Activated CD4-positive, alpha-beta memory T cell treated with anti-CD3 and anti-CD28 coated beads for 36 hours (primary cell): ENCODE measurements at regions not wholly inside any gene's neighbourhood (a gene's known extent, or its start where the extent isn't known, plus 50 kb on each side); places are given as distances from the start of the nearest gene placed in this dataset.
"Not testable (repeated sequence)": the region's sequence is repeated elsewhere in the genome, so short reads cannot be mapped to it uniquely, and the experiment has no call there.

Source experiments
- CTCF ChIA-PET: fragments of 350-600 bp; sonication (Branson Sonifier 250); formaldehyde crosslinking; loops from one replicate; lab custom pipeline; 2021; ENCODE audit warnings: antibody characterized with exemption, inconsistent platforms; lab: Charles Lee
- POLR2A ChIA-PET: fragments of 350-600 bp; sonication (Branson Sonifier 250); formaldehyde crosslinking; loops from one replicate; lab custom pipeline; 2021; ENCODE audit warnings: antibody characterized with exemption; lab: Charles Lee
- DNase-seq: peaks from one replicate; pipeline ENCODE4 v3.0.0-alpha.2; 2020
- H3K27ac Mint-ChIP-seq: one replicate; pipeline ENCODE4 v1.8.0; 2021; ENCODE audit warnings: mixed read lengths
- H3K27me3 Mint-ChIP-seq: one replicate; pipeline ENCODE4 v1.8.0; 2021; ENCODE audit warnings: mixed read lengths
- H3K36me3 Mint-ChIP-seq: one replicate; pipeline ENCODE4 v1.8.0; 2021; ENCODE audit warnings: mixed read lengths
- H3K4me1 Mint-ChIP-seq: one replicate; pipeline ENCODE4 v1.8.0; 2021; ENCODE audit warnings: low read depth, mixed read lengths
- H3K4me3 Mint-ChIP-seq: one replicate; pipeline ENCODE4 v1.8.0; 2021; ENCODE audit warnings: mild to moderate bottlenecking, mixed read lengths
- H3K9me3 Mint-ChIP-seq: one replicate; pipeline ENCODE4 v1.8.0; 2021; ENCODE audit warnings: mixed read lengths
- intact Hi-C: fragments of 100-400 bp; cut with micrococcal nuclease; formaldehyde crosslinking; loops from one replicate; pipeline ENCODE4 v1.15.1; 2023

DNA sequence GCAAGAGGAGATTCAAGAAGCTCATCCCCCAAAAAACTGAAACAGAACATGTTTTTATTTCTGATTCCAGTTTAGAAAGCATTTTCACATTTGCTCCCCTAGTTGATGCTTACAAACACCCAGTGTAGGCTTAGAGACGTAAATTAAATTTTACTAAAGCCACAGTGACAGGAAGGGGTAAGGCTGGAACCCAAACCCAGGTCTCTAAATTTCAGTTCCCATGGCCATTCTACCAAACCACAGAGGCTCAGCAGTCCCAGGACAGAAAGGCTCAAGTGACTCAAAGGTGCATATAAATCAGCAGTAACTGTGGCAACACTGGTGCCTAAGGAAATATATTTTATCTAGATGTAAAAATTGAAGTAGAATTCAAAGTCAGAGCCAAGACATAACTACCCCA, 128.7 kb downstream of the CEP120 start:
- Mint-ChIP-seq H3K9me3 (no peaks in the 10 kb centered on the region), H3K27ac (no peak overlapping the region), H3K4me1 (peaks cover 3% of the 10 kb centered on the region), H3K36me3 (no peaks in the 10 kb centered on the region), H3K4me3 (no peak overlapping the region), H3K27me3 (peaks cover 10% of the 10 kb centered on the region)
- DNase-seq = no peak
- ChIA-PET POLR2A (no interaction called here), CTCF (no interaction called here)
- intact Hi-C loops = no loop called here

DNA sequence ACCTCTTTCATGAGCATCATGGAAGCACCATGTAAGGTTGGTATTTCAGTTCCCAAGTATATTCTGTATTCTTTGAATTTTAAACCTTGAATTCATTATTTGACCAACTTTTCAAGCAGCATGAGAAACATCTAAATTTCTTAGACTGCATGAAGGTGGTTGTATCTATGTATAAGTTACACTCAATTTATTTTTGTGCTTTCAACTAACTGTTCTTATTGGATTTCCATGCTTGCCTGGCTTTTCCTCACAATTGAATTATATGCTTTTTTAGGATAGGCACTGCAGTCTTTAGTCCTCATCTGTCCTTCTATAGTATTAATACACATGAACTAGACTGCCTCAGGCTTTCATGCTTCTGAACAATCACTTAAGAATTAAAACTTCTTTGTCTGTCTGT, 134.0 kb downstream of the CEP120 start:
- CTCF ChIA-PET = no interaction called here
- intact Hi-C loops = no loop called here
- Mint-ChIP-seq H3K27ac (no peak overlapping the region), H3K27me3 (peaks cover 24% of the 10 kb centered on the region), H3K9me3 (no peaks in the 10 kb centered on the region), H3K4me3 (no peak overlapping the region), H3K4me1 (peaks cover 4% of the 10 kb centered on the region), H3K36me3 (no peaks in the 10 kb centered on the region)
- DNase-seq = no peak
- POLR2A ChIA-PET = no interaction called here

DNA sequence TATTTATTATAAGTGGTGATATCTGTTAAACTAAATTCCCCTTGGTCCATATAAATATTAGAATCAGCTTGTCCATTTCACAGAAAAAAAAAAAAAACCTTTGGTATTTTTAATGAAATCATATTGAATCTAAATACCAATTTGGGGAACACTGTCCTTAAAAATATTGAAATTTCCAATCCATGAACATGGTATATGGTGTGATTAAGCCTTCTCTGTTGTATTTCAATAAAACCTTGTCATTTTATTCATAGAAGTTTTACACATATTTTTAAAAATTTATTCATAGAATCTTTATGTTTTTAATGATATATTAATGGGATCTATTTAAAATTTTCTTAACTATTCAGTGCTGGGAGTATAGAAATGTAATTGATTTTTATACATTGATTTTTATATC, 135.3 kb downstream of the CEP120 start:
- Mint-ChIP-seq H3K4me1 (peaks cover 4% of the 10 kb centered on the region), H3K27ac (no peak overlapping the region), H3K9me3 (no peaks in the 10 kb centered on the region), H3K4me3 (no peak overlapping the region), H3K36me3 (no peaks in the 10 kb centered on the region), H3K27me3 (peaks cover 25% of the 10 kb centered on the region)
- CTCF ChIA-PET = no interaction called here
- intact Hi-C loops = no loop called here
- POLR2A ChIA-PET = no interaction called here
- DNase-seq = no peak

DNA sequence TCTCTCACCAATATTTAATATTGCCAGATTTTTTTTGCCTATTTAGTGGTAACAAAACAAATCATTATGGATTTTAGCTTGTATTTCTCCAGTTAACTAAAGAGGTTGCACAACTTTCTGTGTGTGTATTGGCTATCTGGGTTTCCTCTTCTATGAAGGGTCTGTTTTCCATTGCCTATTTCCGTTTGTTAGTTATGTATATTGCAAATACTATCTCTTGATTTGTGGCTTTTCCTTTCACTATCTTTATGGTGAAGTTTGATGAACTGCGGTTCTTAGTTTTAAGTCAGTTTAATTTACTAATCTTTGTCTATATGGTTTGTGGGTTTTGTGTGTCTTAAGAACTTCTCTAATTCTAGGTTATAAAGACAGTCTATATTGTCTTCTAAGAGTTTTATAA, 136.3 kb downstream of the CEP120 start:
- POLR2A ChIA-PET = no interaction called here
- peaks cover 22% of the 10 kb centered on the region for H3K27me3 Mint-ChIP-seq

DNA sequence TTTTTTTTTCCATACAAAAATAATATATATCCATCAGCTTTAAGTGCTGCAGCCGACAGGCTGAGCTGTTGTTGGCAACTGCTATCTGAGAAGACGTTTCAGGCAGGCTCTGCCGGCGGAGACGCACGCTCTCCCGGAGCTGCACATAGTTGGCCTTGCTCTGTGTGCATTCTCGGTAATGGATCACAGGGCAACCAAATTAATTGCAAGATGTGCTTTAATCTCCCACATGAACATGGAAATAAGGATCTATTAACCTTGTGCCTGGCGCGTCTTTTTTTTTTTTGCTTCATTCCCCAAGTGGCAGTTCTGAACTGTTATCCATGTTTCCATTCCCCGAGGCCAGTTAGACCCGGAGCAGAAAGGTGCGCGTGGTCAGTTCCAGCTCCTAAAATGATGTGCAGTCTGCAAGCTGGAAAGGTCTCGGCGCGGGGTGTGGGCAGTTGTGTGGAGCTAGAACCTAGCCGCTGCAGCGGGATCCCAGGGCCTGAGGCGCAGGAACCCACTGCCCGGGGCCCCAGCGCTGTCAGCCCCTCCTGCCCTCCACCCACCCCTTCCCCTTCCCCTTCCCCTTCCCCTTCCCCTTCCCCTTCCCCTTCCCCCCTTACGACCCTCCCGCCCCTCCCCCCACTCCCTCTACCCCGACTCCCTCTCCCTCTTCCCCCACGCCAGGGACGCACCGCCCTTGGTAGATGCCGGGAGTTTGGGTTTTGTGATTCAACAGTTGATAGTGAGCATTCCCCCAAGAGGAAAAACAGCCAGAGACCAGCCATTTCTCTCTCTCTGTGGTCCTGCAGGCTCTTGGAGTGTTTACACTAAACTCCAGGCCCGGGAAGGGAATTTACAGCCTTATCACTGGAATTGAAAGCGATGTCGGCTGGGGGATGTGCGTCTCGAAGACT, 137.8 kb downstream of the CEP120 start:
- no peak overlapping the region for H3K27ac Mint-ChIP-seq
- peaks cover 22% of the 10 kb centered on the region for H3K27me3 Mint-ChIP-seq
- intact Hi-C loops = no loop called here
- POLR2A ChIA-PET = no interaction called here
- no peak for DNase-seq
- peaks cover 4% of the 10 kb centered on the region for H3K4me1 Mint-ChIP-seq
- no peak overlapping the region for H3K4me3 Mint-ChIP-seq
- H3K36me3 Mint-ChIP-seq = no peaks in the 10 kb centered on the region
- no peaks in the 10 kb centered on the region for H3K9me3 Mint-ChIP-seq
- CTCF ChIA-PET = no interaction called here

More for the DNA sequence above, 136.3 kb downstream of the CEP120 start:
- H3K36me3 Mint-ChIP-seq = no peaks in the 10 kb centered on the region
- H3K4me3 Mint-ChIP-seq = no peak overlapping the region
- no peak overlapping the region for H3K27ac Mint-ChIP-seq
- H3K4me1 Mint-ChIP-seq = peaks cover 4% of the 10 kb centered on the region
- CTCF ChIA-PET = no interaction called here
- DNase-seq = no peak
- no peaks in the 10 kb centered on the region for H3K9me3 Mint-ChIP-seq
- intact Hi-C loops = no loop called here

DNA sequence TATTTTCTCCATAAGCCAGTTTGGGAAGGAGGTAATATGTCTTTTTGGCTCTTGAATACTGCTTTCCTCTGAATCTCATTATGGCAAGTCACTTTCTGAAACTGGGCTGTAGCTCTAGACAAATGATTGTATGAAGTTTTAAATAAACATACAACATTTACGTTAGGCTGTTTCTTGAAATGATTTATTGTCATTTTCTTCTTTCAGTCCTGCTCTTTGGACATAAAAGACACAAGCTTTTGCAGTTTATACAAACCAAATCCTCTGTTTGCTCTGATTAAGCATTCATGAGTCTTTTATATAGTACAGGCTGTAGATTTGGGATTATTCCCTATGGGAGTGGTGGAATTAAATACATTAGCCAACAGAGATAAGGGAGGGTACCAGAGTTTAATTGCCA, 139.7 kb downstream of the CEP120 start:
- Mint-ChIP-seq H3K27ac (no peak overlapping the region), H3K27me3 (peaks cover 19% of the 10 kb centered on the region), H3K36me3 (no peaks in the 10 kb centered on the region), H3K9me3 (no peaks in the 10 kb centered on the region), H3K4me1 (peaks cover 4% of the 10 kb centered on the region), H3K4me3 (no peak overlapping the region)
- intact Hi-C loops = no loop called here
- POLR2A ChIA-PET = no interaction called here
- CTCF ChIA-PET = no interaction called here
- no peak for DNase-seq

DNA sequence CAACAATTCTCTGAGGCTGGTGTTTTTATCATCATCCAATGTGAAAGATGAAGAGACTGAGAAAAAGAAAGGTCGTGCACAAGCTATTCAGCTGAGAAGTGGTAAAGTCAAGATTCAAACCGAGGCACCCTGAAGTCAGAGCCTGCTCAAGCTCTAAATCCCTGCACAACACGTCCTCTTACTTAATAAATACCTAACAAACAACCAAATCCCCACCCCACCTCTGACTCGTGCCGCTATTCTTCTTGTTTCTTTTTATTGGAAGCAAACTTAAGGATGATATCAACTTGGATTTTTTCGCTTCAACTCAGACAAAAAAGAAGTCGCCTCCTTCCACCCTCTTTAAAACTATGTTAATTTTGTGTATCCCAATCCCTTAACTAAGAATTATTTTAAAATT, 140.2 kb downstream of the CEP120 start:
- Mint-ChIP-seq H3K27me3 (peaks cover 19% of the 10 kb centered on the region), H3K4me1 (peaks cover 4% of the 10 kb centered on the region), H3K36me3 (no peaks in the 10 kb centered on the region), H3K4me3 (no peak overlapping the region), H3K27ac (no peak overlapping the region), H3K9me3 (no peaks in the 10 kb centered on the region)
- intact Hi-C loops = no loop called here
- DNase-seq = no peak
- ChIA-PET POLR2A (no interaction called here), CTCF (no interaction called here)

DNA sequence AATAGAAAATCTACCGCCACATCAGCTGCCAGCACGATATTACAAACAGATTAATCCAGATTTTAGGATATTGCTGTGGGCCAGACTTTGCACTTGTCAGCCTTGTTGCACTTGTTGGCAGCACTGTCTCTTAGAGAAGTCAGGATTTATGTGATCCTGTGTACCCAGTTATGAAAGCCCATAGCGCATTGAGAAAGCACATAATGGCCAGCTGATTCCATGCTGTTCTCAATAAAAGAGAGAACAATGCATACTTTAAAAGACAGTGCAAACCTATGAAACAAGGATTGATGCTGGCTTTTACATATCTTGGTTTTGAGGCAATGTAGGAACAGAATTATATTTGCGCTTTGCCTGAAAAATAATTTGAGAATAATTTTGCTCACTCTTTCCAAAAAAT, 140.8 kb downstream of the CEP120 start:
- Mint-ChIP-seq H3K36me3 (no peaks in the 10 kb centered on the region), H3K4me1 (peaks cover 4% of the 10 kb centered on the region), H3K4me3 (no peak overlapping the region), H3K27me3 (peaks cover 19% of the 10 kb centered on the region), H3K9me3 (no peaks in the 10 kb centered on the region), H3K27ac (no peak overlapping the region)
- no peak for DNase-seq
- intact Hi-C loops = no loop called here
- CTCF ChIA-PET = interaction anchor here (0.6 kb wide), 1 partner anchor 10 kb away, joined by 3 read pairs; no protein-coding TSS in a partner anchor
- POLR2A ChIA-PET = no interaction called here

DNA sequence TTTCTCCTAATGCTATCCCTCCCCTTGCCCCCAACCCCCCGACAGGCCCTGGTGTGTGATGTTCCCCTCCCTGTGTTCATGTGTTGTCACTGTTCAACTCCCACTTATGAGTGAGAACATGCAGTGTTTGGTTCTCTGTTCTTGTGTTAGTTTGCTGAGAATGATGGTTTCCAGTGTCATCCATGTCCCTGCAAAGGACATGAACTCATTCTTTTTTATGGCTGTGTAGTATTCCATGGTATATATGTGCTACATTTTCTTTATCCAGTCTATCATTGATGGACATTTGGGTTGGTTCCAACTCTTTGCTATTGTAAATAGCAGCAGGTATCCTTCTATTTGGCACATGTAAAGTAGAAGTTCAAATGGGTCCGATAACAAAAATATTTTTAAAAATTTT, 142.3 kb downstream of the CEP120 start:
- H3K4me3 Mint-ChIP-seq, H3K27ac Mint-ChIP-seq, H3K9me3 Mint-ChIP-seq, CTCF ChIA-PET, POLR2A ChIA-PET, DNase-seq, H3K36me3 Mint-ChIP-seq, intact Hi-C loops, H3K4me1 Mint-ChIP-seq: not testable (repeated sequence)
- H3K27me3 Mint-ChIP-seq = peaks cover 10% of the 10 kb centered on the region

DNA sequence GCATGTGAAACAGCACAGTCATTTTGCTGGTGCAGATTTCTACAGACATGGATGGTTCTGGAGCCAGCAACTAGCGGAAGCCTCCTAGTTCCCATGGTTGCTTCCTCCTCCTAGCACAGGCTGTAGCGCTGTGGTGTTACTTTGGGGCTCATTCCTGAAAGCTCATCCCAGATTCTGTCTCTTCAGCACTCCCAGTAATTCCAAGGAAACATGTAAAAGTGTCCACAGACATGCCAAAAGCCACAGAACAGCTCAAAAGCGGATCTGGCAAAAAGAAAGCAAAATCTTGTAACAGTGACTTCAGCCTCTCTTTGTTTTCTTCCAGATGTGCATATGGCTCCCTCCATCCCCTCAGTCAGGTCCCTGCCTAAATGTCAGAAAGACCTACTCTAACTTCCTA, 144.1 kb downstream of the CEP120 start:
- intact Hi-C loops = no loop called here
- Mint-ChIP-seq H3K4me1 (no peaks in the 10 kb centered on the region), H3K27me3 (peaks cover 5% of the 10 kb centered on the region), H3K4me3 (no peak overlapping the region), H3K27ac (no peak overlapping the region), H3K9me3 (no peaks in the 10 kb centered on the region), H3K36me3 (no peaks in the 10 kb centered on the region)
- DNase-seq = no peak
- CTCF ChIA-PET = no interaction called here
- POLR2A ChIA-PET = no interaction called here

DNA sequence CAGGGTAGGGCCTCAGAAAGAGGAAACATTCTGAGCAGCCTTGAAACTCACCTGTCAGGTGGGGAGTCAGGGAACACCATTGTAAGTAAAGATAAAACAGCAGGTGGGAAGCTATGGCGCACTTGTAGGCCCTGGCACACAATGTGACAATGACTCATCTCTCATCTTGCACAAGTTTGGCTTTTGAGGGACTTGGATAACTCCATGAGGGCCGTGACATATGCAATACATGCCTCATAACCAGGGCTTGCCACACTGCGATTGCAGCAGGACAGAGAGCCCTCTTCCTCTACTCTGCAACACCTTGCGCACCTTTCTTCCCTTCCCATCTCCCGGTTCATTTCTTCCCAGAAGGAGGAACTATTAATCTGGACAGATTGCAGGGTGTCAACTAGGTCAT, 144.9 kb downstream of the CEP120 start:
- Mint-ChIP-seq H3K36me3 (no peaks in the 10 kb centered on the region), H3K27me3 (peaks cover 2% of the 10 kb centered on the region), H3K27ac (no peak overlapping the region), H3K9me3 (no peaks in the 10 kb centered on the region), H3K4me1 (no peaks in the 10 kb centered on the region), H3K4me3 (no peak overlapping the region)
- no peak for DNase-seq
- CTCF ChIA-PET = no interaction called here
- intact Hi-C loops = no loop called here
- POLR2A ChIA-PET = no interaction called here

DNA sequence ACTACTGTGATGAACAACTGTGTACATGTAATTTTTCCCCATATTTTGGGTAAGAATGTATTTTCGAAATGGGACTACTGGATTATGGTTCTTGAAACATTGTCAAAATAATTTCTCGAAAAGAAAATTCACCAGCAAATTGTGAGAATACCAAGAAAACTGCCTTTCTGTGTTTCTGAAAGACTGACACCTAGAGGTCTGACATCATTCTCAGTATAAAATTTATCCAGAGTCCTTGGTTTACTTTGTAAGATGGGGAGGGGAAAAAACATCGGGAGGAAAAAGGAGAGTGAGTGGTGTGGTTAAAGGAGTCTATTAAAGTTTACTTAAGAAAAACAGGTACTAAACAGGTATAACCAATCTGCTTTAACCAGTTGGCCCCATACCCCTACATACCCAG, 149.2 kb downstream of the CEP120 start:
- ChIA-PET CTCF (no interaction called here), POLR2A (no interaction called here)
- Mint-ChIP-seq H3K4me1 (no peaks in the 10 kb centered on the region), H3K27me3 (no peaks in the 10 kb centered on the region), H3K9me3 (no peaks in the 10 kb centered on the region), H3K27ac (no peak overlapping the region), H3K36me3 (no peaks in the 10 kb centered on the region), H3K4me3 (no peak overlapping the region)
- intact Hi-C loops = no loop called here
- no peak for DNase-seq

DNA sequence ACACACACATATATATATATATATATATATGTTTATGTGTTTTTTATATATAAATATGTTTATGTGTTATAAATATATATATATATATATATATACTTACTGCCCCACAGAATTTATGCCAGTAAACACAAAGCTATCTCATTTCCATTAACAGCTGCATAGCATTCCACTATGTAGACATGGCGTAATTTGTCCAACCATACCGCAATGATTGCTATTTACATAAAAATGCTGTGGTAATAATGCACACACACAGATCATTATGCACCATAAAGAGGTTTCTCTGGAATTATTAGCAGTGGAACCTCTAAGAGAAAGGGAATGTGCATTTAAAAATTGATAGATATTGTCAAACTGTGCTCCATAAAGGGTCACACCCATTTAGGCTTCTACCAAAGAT, 150.1 kb downstream of the CEP120 start:
- Mint-ChIP-seq H3K4me1 (no peaks in the 10 kb centered on the region), H3K27ac (no peak overlapping the region), H3K36me3 (no peaks in the 10 kb centered on the region), H3K4me3 (no peak overlapping the region), H3K9me3 (no peaks in the 10 kb centered on the region), H3K27me3 (no peaks in the 10 kb centered on the region)
- ChIA-PET POLR2A (no interaction called here), CTCF (no interaction called here)
- no peak for DNase-seq
- intact Hi-C loops = no loop called here
